Dermis blood vessel endothelial cell (primary cell): ENCODE measurements at regions not wholly inside any gene's neighbourhood (a gene's known extent, or its start where the extent isn't known, plus 50 kb on each side); places are given as distances from the start of the nearest gene placed in this dataset.

Experiments
- DNase-seq: peaks from one replicate; pipeline ENCODE4 v3.0.0; 2010

DNA sequence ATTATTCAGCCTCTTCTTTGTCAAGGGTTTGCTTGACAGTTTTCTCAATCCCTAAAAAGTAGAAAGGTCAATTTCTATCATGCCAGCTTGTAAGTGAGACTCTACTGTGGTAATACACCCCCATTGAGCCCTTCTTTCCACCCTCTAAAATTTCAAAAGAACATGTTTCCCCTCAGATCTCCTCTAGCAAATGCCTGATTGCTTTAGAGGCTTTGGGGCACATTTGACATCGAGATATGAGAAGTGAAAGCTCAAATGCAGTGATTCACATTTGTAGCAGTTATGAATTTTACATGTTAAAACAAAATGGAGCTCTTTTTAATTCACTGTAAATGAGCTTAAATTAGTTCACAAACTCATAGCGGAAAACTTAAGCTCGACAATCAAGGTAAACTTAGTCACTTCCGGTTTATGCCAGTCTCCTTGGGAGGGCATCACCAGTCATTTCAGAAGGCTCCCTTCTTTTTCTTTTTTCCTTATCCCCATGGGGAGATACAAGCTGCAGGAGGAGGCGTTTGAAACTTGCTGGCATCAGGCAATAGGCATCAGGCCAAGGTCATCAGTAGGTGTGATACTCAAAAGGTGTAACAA is 55.3 kb upstream of the ADO start:
- no peak for DNase-seq
